WTC11 (cell line): ENCODE measurements at regions not wholly inside any gene's neighbourhood (a gene's known extent, or its start where the extent isn't known, plus 50 kb on each side); places are given as distances from the start of the nearest gene placed in this dataset.

Experiments used
- ATAC-seq: fragments of 200-7000 bp; cut with Tn5 transposase; 2 replicates; pipeline ENCODE4 v1.10.0; 2021; ENCODE audit warnings: mild to moderate bottlenecking, moderate library complexity
- CTCF ChIA-PET: fragments of 300-600 bp; sonication (Branson Sonifier 250); formaldehyde crosslinking; loops from one replicate; lab custom pipeline; 2021; ENCODE audit warnings: antibody characterized with exemption; lab: Charles Lee
- POLR2A ChIA-PET: fragments of 350-600 bp; sonication (Branson Sonifier 250); formaldehyde crosslinking; loops from one replicate; lab custom pipeline; 2021; ENCODE audit warnings: antibody characterized with exemption; lab: Charles Lee
- DNase-seq: peaks from one replicate; pipeline ENCODE4 v3.0.0; 2021; ENCODE audit warnings: low spot score
- H3K27ac Mint-ChIP-seq: 2 replicates; pipeline ENCODE4 v1.8.0; 2021; ENCODE audit warnings: mixed read lengths
- H3K27me3 Mint-ChIP-seq: 2 replicates; pipeline ENCODE4 v1.8.0; 2021; ENCODE audit warnings: low read depth, mild to moderate bottlenecking, moderate library complexity, mixed read lengths
- H3K36me3 Mint-ChIP-seq: 2 replicates; pipeline ENCODE4 v1.8.0; 2021; ENCODE audit warnings: mixed read lengths
- H3K4me1 Mint-ChIP-seq: 2 replicates; pipeline ENCODE4 v1.8.0; 2022; ENCODE audit warnings: mixed read lengths
- H3K4me3 Mint-ChIP-seq: 2 replicates; pipeline ENCODE4 v1.8.0; 2021; ENCODE audit warnings: mild to moderate bottlenecking, moderate library complexity, mixed read lengths
- H3K9me3 Mint-ChIP-seq: 2 replicates; pipeline ENCODE4 v1.8.0; 2021; ENCODE audit warnings: mixed read lengths
- ATF1 ChIP-seq: sonication (generic); formaldehyde crosslinking; IDR thresholded peaks from 2 replicates; pipeline ENCODE4 v1.8.1; 2023; ENCODE audit warnings: mild to moderate bottlenecking, moderate library complexity, missing genetic modification reagents
- ATF2 ChIP-seq: sonication (generic); formaldehyde crosslinking; IDR thresholded peaks from 2 replicates; pipeline ENCODE4 v1.8.1; 2022; ENCODE audit warnings: low read depth, missing genetic modification reagents, borderline replicate concordance
- CDX4 ChIP-seq: fragments of 250-450 bp; sonication (Bioruptor Pico); IDR thresholded peaks from 2 replicates; pipeline ENCODE4 v1.9.0; 2021; ENCODE audit warnings: moderate library complexity, mild to moderate bottlenecking, inconsistent platforms, borderline replicate concordance
- CREM ChIP-seq: sonication (generic); formaldehyde crosslinking; IDR thresholded peaks from 2 replicates; pipeline ENCODE4 v1.8.1; 2022; ENCODE audit warnings: mild to moderate bottlenecking, missing genetic modification reagents, moderate library complexity
- E2F4 ChIP-seq: sonication (generic); formaldehyde crosslinking; IDR thresholded peaks from 2 replicates; pipeline ENCODE4 v1.8.1; 2022; ENCODE audit warnings: low read depth, mild to moderate bottlenecking, moderate library complexity, missing genetic modification reagents, borderline replicate concordance
- E2F5 ChIP-seq: sonication (generic); formaldehyde crosslinking; IDR thresholded peaks from 2 replicates; pipeline ENCODE4 v1.8.1; 2022; ENCODE audit warnings: mild to moderate bottlenecking, moderate library complexity, missing genetic modification reagents
- EMX1 ChIP-seq: fragments of 250-450 bp; sonication (Bioruptor Pico); IDR thresholded peaks from 2 replicates; pipeline ENCODE4 v1.8.0; 2021; ENCODE audit warnings: mild to moderate bottlenecking
- ESRRA ChIP-seq: sonication (generic); formaldehyde crosslinking; IDR thresholded peaks from 2 replicates; pipeline ENCODE4 v1.8.1; 2022; ENCODE audit warnings: mild to moderate bottlenecking, missing genetic modification reagents, borderline replicate concordance
- FOXK1 ChIP-seq: sonication (generic); formaldehyde crosslinking; IDR thresholded peaks from 2 replicates; pipeline ENCODE4 v1.8.0; 2022; ENCODE audit warnings: mild to moderate bottlenecking, moderate library complexity, missing genetic modification reagents
- GRHL2 ChIP-seq: fragments of 250-450 bp; sonication (Bioruptor Pico); IDR thresholded peaks from 2 replicates; pipeline ENCODE4 v1.8.0; 2022; ENCODE audit warnings: mild to moderate bottlenecking, moderate library complexity; ENCODE audit not compliant: insufficient replicate concordance, severe bottlenecking
- GTF2I ChIP-seq: fragments of 250-450 bp; sonication (Bioruptor Pico); conservative IDR thresholded peaks from 2 replicates; pipeline ENCODE4 v1.4.0; 2021; ENCODE audit warnings: mild to moderate bottlenecking
- JUN ChIP-seq: sonication (generic); formaldehyde crosslinking; IDR thresholded peaks from 2 replicates; pipeline ENCODE4 v1.8.0; 2023; ENCODE audit warnings: mild to moderate bottlenecking, missing genetic modification reagents
- KAT7 ChIP-seq: sonication (generic); formaldehyde crosslinking; IDR thresholded peaks from 2 replicates; pipeline ENCODE4 v1.8.1; 2023; ENCODE audit warnings: missing genetic modification reagents, mild to moderate bottlenecking, borderline replicate concordance
- NFE2L1 ChIP-seq: sonication (generic); formaldehyde crosslinking; IDR thresholded peaks from 2 replicates; pipeline ENCODE4 v1.8.1; 2023; ENCODE audit warnings: missing genetic modification reagents
- NFYB ChIP-seq: sonication (generic); formaldehyde crosslinking; conservative IDR thresholded peaks from 2 replicates; pipeline ENCODE4 v1.8.0; 2022; ENCODE audit warnings: low read depth, missing genetic modification reagents
- NR1H2 ChIP-seq: sonication (generic); formaldehyde crosslinking; IDR thresholded peaks from 2 replicates; pipeline ENCODE4 v1.9.0; 2021; ENCODE audit warnings: mild to moderate bottlenecking, moderate library complexity, missing genetic modification reagents
- RORB ChIP-seq: fragments of 250-450 bp; sonication (Bioruptor Pico); IDR thresholded peaks from 2 replicates; pipeline ENCODE4 v1.9.0; 2021; ENCODE audit warnings: mild to moderate bottlenecking
- USF2 ChIP-seq: sonication (generic); formaldehyde crosslinking; IDR thresholded peaks from 2 replicates; pipeline ENCODE4 v1.8.1; 2023; ENCODE audit warnings: mild to moderate bottlenecking, missing genetic modification reagents, moderate library complexity
- ZBTB43 ChIP-seq: sonication (generic); formaldehyde crosslinking; IDR thresholded peaks from 2 replicates; pipeline ENCODE4 v1.8.1; 2023; ENCODE audit warnings: mild to moderate bottlenecking, missing genetic modification reagents
- ZNF219 ChIP-seq: sonication (generic); formaldehyde crosslinking; IDR thresholded peaks from 2 replicates; pipeline ENCODE4 v1.8.0; 2023; ENCODE audit warnings: missing genetic modification reagents, mild to moderate bottlenecking, borderline replicate concordance
- ZNF263 ChIP-seq: sonication (generic); formaldehyde crosslinking; IDR thresholded peaks from 2 replicates; pipeline ENCODE4 v1.8.1; 2022; ENCODE audit warnings: low read depth, mild to moderate bottlenecking, moderate library complexity, missing genetic modification reagents
- ZNF396 ChIP-seq: fragments of 250-450 bp; sonication (Bioruptor Pico); IDR thresholded peaks from 2 replicates; pipeline ENCODE4 v1.8.0; 2021; ENCODE audit warnings: mild to moderate bottlenecking, moderate library complexity, borderline replicate concordance
- ZNF416 ChIP-seq: fragments of 250-450 bp; sonication (Bioruptor Pico); IDR thresholded peaks from 2 replicates; pipeline ENCODE4 v1.9.0; 2021; ENCODE audit warnings: mild to moderate bottlenecking, inconsistent platforms
- ZNF671 ChIP-seq: fragments of 250-450 bp; sonication (Bioruptor Pico); IDR thresholded peaks from 2 replicates; pipeline ENCODE4 v1.8.0; 2021; ENCODE audit warnings: mild to moderate bottlenecking
- ZSCAN18 ChIP-seq: fragments of 250-450 bp; sonication (Bioruptor Pico); IDR thresholded peaks from 2 replicates; pipeline ENCODE4 v2.1.2; 2022; ENCODE audit warnings: mild to moderate bottlenecking, moderate library complexity

- Mint-ChIP-seq H3K36me3 (0 out of 2 replicates have a peak, but pooled peaks cover 3% of the 10 kb centered on the region), H3K27ac (no peak overlapping the region)
- ChIA-PET CTCF (no interaction called here), POLR2A (no interaction called here)
- ATAC-seq: no peak
- no peak for TF ChIP-seq ZNF416 (CRISPR knock-in tag)
- TF ChIP-seq ATF2: no peak
- TF ChIP-seq ZNF219 (CRISPR knock-in tag): no peak
- no peak for TF ChIP-seq ESRRA (CRISPR knock-in tag)
- TF ChIP-seq NR1H2: no peak
- TF ChIP-seq EMX1 (CRISPR knock-in tag): no peak
- no peak for TF ChIP-seq E2F5 (CRISPR knock-in tag)
- TF ChIP-seq ZBTB43: no peak
- no peak for TF ChIP-seq ZSCAN18
- no peak for TF ChIP-seq CDX4 (CRISPR knock-in tag)
- no peak for TF ChIP-seq ATF1 (CRISPR knock-in tag)
- no peak for TF ChIP-seq CREM (CRISPR knock-in tag)
- no peak for TF ChIP-seq JUN (CRISPR knock-in tag)
- no peak for TF ChIP-seq NFE2L1 (CRISPR knock-in tag)
- TF ChIP-seq USF2 (CRISPR knock-in tag): no peak
- TF ChIP-seq FOXK1 (CRISPR knock-in tag): no peak
- no peak for TF ChIP-seq KAT7 (CRISPR knock-in tag)
- TF ChIP-seq ZNF263 (CRISPR knock-in tag): no peak
- TF ChIP-seq NFYB (CRISPR knock-in tag): no peak
- TF ChIP-seq, all 79 proteins: peak for 0
- Mint-ChIP-seq H3K27me3 (no peaks in the 10 kb centered on the region), H3K4me3 (no peak overlapping the region), H3K9me3 (peaks cover 12% of the 10 kb centered on the region), H3K4me1 (peaks cover 9% of the 10 kb centered on the region)
- DNase-seq: no peak
Observed at GRCh38 chr4:35503435-35503834, 740.9 kb downstream of the ARAP2 start.

GRCh38 chr4:35506161-35506560 is 738.2 kb downstream of the ARAP2 start:
- Mint-ChIP-seq H3K36me3 (0 out of 2 replicates have a peak, but pooled peaks cover 3% of the 10 kb centered on the region), H3K27me3 (no peaks in the 10 kb centered on the region), H3K27ac (no peak overlapping the region), H3K4me3 (no peak overlapping the region), H3K4me1 (0 out of 2 replicates have a peak, but pooled peaks cover 3% of the 10 kb centered on the region), H3K9me3 (peaks cover 12% of the 10 kb centered on the region)
- ChIA-PET CTCF (no interaction called here), POLR2A (no interaction called here)
- DNase-seq (no peak), ATAC-seq (no peak)
- no peak for TF ChIP-seq GTF2I (CRISPR knock-in tag)
- no peak for TF ChIP-seq USF2 (CRISPR knock-in tag)
- no peak for TF ChIP-seq E2F4 (CRISPR knock-in tag)
- TF ChIP-seq GRHL2 (CRISPR knock-in tag): no peak
- no peak for TF ChIP-seq ZNF396 (CRISPR knock-in tag)
- no peak for TF ChIP-seq ZNF671 (CRISPR knock-in tag)
- TF ChIP-seq RORB: no peak
- no peak for TF ChIP-seq ATF2
